Liver (tissue), 8 donors: ENCODE measurements at regions not wholly inside any gene's neighbourhood (a gene's known extent, or its start where the extent isn't known, plus 50 kb on each side); places are given as distances from the start of the nearest gene placed in this dataset.

Source experiments
- DNase-seq: peaks from one replicate; pipeline ENCODE4 v3.0.0-alpha.2; 2017; ENCODE audit warnings: low spot score
- H3K27ac ChIP-seq, 2 donors: one replicate each; pipeline ENCODE4 v1.7.0; 2013; ENCODE audit warnings: inconsistent platforms in 2 of 2, low read length in 2 of 2, control low read depth in 1 of 2, low read depth in 1 of 2, mild to moderate bottlenecking in 1 of 2
- H3K27me3 ChIP-seq, 4 donors: one replicate each; pipeline versions ENCODE4 v1.6.1 to v1.7.0; 2013; ENCODE audit warnings: low read length in 3 of 4, inconsistent platforms in 1 of 4, mild to moderate bottlenecking in 1 of 4, moderate library complexity in 1 of 4; ENCODE audit not compliant: control insufficient read depth in 4 of 4, insufficient read depth in 4 of 4
- H3K36me3 ChIP-seq, 4 donors: one replicate each; pipeline versions ENCODE4 v1.6.1 to v1.7.0; 2013; ENCODE audit warnings: low read length in 3 of 4, mild to moderate bottlenecking in 3 of 4, low read depth in 1 of 4, moderate library complexity in 1 of 4; ENCODE audit not compliant: control insufficient read depth in 4 of 4, insufficient read depth in 3 of 4
- H3K4me1 ChIP-seq, 4 donors: one replicate each; pipeline versions ENCODE4 v1.6.1 to v1.7.0; 2013; ENCODE audit warnings: low read length in 3 of 4, mild to moderate bottlenecking in 3 of 4, moderate library complexity in 1 of 4; ENCODE audit not compliant: control insufficient read depth in 4 of 4, insufficient read depth in 4 of 4
- H3K4me3 ChIP-seq, 3 donors: one replicate each; pipeline versions ENCODE4 v1.6.1 to v1.7.0; 2013; ENCODE audit warnings: low read length in 3 of 3, control low read depth in 1 of 3, low read depth in 1 of 3, mild to moderate bottlenecking in 1 of 3
- H3K9ac ChIP-seq, 2 donors: one replicate each; pipeline ENCODE4 v1.7.0; 2013; ENCODE audit warnings: low read length in 2 of 2, mild to moderate bottlenecking in 2 of 2, moderate library complexity in 2 of 2, control low read depth in 1 of 2, low read depth in 1 of 2
- H3K9me3 ChIP-seq, 4 donors: one replicate each; pipeline versions ENCODE4 v1.6.1 to v1.7.0; 2013; ENCODE audit warnings: low read length in 3 of 4; ENCODE audit not compliant: control insufficient read depth in 4 of 4
- FOXA1 ChIP-seq: IDR thresholded peaks from 2 replicates; pipeline ENCODE4 v1.6.1; 2016; ENCODE audit warnings: antibody characterized with exemption
- FOXA2 ChIP-seq: IDR thresholded peaks from 2 replicates; pipeline ENCODE4 v1.6.1; 2016; ENCODE audit warnings: antibody characterized with exemption
- GABPA ChIP-seq, 2 donors: IDR thresholded peaks in 1 of 2; conservative IDR thresholded peaks in 1 of 2; 2 replicates each; pipeline ENCODE4 v1.6.1; 2016; ENCODE audit warnings: antibody characterized with exemption in 2 of 2, mild to moderate bottlenecking in 1 of 2, moderate library complexity in 1 of 2
- HNF4A ChIP-seq, 2 donors: conservative IDR thresholded peaks; 2 replicates each; pipeline ENCODE4 v1.6.1; 2016; ENCODE audit warnings: antibody characterized with exemption in 2 of 2, mild to moderate bottlenecking in 2 of 2
- HNF4G ChIP-seq: IDR thresholded peaks from 2 replicates; pipeline ENCODE4 v1.6.1; 2016; ENCODE audit warnings: antibody characterized with exemption
- JUND ChIP-seq, 2 donors: IDR thresholded peaks; 2 replicates each; pipeline ENCODE4 v1.6.1; 2016; ENCODE audit warnings: antibody characterized with exemption in 2 of 2
- NR2F2 ChIP-seq: IDR thresholded peaks from 2 replicates; pipeline ENCODE4 v1.6.1; 2016; ENCODE audit warnings: antibody characterized with exemption
- RAD21 ChIP-seq, 2 donors: IDR thresholded peaks; 2 replicates each; pipeline ENCODE4 v1.6.1; 2016; ENCODE audit warnings: antibody characterized with exemption in 2 of 2, mild to moderate bottlenecking in 2 of 2
- RXRA ChIP-seq, 2 donors: IDR thresholded peaks; 2 replicates each; pipeline ENCODE4 v1.6.1; 2017 to 2018; ENCODE audit warnings: antibody characterized with exemption in 2 of 2, mild to moderate bottlenecking in 1 of 2
- SP1 ChIP-seq: IDR thresholded peaks from 2 replicates; pipeline ENCODE4 v1.6.1; 2018; ENCODE audit warnings: antibody characterized with exemption, mild to moderate bottlenecking
- TAF1 ChIP-seq: conservative IDR thresholded peaks from 2 replicates; pipeline ENCODE4 v1.6.1; 2016; ENCODE audit warnings: antibody characterized with exemption, mild to moderate bottlenecking
- YY1 ChIP-seq: IDR thresholded peaks from 2 replicates; pipeline ENCODE4 v1.6.1; 2016; ENCODE audit warnings: antibody characterized with exemption, mild to moderate bottlenecking
- WGBS: extraction: QIAGEN DNeasy Blood & Tissue Kit; methylation state at CpG from one replicate; pipeline ENCODE4 v1.1.7; 2013; 5-methylcytosine and 5-hydroxymethylcytosine counted together
- TF ChIP-seq, protein P1 (sequence below): IDR thresholded peaks from 2 replicates; pipeline ENCODE4 v1.6.1; 2016; ENCODE audit warnings: antibody characterized with exemption
- TF ChIP-seq, protein P2 (sequence below): IDR thresholded peaks from 2 replicates; pipeline ENCODE4 v1.6.1; 2016; ENCODE audit warnings: antibody characterized with exemption
- TF ChIP-seq, protein P3 (sequence below): fragments of 150-350 bp; IDR thresholded peaks from 2 replicates; pipeline ENCODE4 v1.5.1; 2017; ENCODE audit warnings: improper control_type of control experiment, low read depth, low read length; ENCODE audit not compliant: missing input control
- TF ChIP-seq, protein P4 (sequence below): IDR thresholded peaks from 2 replicates; pipeline ENCODE4 v1.6.1; 2016; ENCODE audit warnings: antibody characterized with exemption
- TF ChIP-seq, protein P5 (sequence below): IDR thresholded peaks from 2 replicates; pipeline ENCODE4 v1.6.1; 2016; ENCODE audit warnings: antibody characterized with exemption, mild to moderate bottlenecking
- donor health status: healthy.
- donor health status: healthy.
- donor health status: healthy.
- donor health status: healthy.
- donor health status: healthy.

DNA sequence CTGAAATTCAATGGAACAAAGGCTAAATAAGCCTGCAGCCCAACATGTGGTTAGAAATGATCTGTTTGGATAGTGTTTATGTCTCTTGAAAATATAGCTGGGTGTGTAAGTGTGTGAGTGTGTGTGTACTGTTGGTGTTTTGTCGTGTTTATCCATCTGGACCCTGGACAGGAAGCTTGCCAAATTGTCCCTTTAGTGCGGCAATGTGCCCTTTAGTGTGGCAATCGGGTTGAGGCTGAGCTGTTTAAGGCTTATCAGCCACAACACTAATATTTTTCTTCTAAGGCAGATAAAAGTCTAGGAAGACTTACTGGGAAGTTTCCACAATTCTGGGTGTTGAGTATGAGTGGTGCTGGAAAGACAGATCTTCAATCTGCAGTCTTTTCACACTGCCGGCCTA lies 180.2 kb downstream of the YTHDC2 start:
- Histone ChIP-seq H3K4me1 (no peaks in the 10 kb centered on the region), H3K4me3 (no peak overlapping the region), H3K9me3 (no peaks in the 10 kb centered on the region), H3K27me3 (peaks cover 0 to 6% (median 5%) of the 10 kb centered on the region in 4 donors), H3K36me3 (no peaks in the 10 kb centered on the region), H3K27ac (no peak overlapping the region), H3K9ac (no peak overlapping the region)
- no peak for TF ChIP-seq GABPA (IDR thresholded peaks at IDR 0.05 in 1 of 2, conservative IDR thresholded peaks at IDR 0.05 in 1 of 2)
- TF ChIP-seq NR2F2 = no peak
- WGBS = 18% methylated on average over 4 of the region's 4 CpGs
- DNase-seq = no peak

DNA sequence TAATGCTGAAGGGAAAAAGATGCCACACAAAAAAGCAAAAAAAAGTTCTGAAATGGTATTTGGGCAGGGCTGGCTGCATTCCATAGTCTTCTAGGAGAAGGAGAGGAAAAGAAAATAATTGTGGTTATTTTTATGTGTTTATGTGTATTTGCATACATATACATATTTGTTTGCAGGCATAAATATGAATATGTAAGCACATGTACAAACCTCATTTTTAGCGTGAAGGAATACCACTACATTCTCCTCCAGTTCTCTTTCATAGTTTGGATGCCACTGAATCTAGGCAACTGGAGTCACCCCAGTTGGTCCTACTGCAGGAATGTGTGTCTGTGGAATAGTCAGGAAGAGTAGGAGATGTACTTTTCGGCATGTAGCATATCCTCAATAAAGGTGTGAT lies 181.1 kb downstream of the YTHDC2 start:
- Histone ChIP-seq H3K4me1 (no peaks in the 10 kb centered on the region), H3K4me3 (no peak overlapping the region), H3K27ac (no peak overlapping the region), H3K27me3 (peaks cover 0 to 6% (median 5%) of the 10 kb centered on the region in 4 donors), H3K9ac (no peak overlapping the region), H3K36me3 (no peaks in the 10 kb centered on the region), H3K9me3 (no peaks in the 10 kb centered on the region)
- no peak for DNase-seq
- 93% methylated on average over 2 of the region's 2 CpGs for WGBS
- no peak for TF ChIP-seq TAF1
- TF ChIP-seq, protein P1, sequence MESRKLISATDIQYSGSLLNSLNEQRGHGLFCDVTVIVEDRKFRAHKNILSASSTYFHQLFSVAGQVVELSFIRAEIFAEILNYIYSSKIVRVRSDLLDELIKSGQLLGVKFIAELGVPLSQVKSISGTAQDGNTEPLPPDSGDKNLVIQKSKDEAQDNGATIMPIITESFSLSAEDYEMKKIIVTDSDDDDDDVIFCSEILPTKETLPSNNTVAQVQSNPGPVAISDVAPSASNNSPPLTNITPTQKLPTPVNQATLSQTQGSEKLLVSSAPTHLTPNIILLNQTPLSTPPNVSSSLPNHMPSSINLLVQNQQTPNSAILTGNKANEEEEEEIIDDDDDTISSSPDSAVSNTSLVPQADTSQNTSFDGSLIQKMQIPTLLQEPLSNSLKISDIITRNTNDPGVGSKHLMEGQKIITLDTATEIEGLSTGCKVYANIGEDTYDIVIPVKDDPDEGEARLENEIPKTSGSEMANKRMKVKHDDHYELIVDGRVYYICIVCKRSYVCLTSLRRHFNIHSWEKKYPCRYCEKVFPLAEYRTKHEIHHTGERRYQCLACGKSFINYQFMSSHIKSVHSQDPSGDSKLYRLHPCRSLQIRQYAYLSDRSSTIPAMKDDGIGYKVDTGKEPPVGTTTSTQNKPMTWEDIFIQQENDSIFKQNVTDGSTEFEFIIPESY = no peak
- TF ChIP-seq GABPA (IDR thresholded peaks at IDR 0.05 in 1 of 2, conservative IDR thresholded peaks at IDR 0.05 in 1 of 2) = no peak
- no peak for TF ChIP-seq FOXA1
- no peak for TF ChIP-seq RXRA (IDR thresholded peaks at IDR 0.05)
- no peak for TF ChIP-seq FOXA2
- TF ChIP-seq SP1 = no peak
- no peak for TF ChIP-seq HNF4G
- TF ChIP-seq RAD21 (IDR thresholded peaks at IDR 0.05) = no peak
- TF ChIP-seq, protein P2, sequence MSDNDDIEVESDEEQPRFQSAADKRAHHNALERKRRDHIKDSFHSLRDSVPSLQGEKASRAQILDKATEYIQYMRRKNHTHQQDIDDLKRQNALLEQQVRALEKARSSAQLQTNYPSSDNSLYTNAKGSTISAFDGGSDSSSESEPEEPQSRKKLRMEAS = no peak
- TF ChIP-seq, protein P3, sequence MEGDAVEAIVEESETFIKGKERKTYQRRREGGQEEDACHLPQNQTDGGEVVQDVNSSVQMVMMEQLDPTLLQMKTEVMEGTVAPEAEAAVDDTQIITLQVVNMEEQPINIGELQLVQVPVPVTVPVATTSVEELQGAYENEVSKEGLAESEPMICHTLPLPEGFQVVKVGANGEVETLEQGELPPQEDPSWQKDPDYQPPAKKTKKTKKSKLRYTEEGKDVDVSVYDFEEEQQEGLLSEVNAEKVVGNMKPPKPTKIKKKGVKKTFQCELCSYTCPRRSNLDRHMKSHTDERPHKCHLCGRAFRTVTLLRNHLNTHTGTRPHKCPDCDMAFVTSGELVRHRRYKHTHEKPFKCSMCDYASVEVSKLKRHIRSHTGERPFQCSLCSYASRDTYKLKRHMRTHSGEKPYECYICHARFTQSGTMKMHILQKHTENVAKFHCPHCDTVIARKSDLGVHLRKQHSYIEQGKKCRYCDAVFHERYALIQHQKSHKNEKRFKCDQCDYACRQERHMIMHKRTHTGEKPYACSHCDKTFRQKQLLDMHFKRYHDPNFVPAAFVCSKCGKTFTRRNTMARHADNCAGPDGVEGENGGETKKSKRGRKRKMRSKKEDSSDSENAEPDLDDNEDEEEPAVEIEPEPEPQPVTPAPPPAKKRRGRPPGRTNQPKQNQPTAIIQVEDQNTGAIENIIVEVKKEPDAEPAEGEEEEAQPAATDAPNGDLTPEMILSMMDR = no peak
- no peak for TF ChIP-seq JUND (IDR thresholded peaks at IDR 0.05)
- no peak for TF ChIP-seq YY1
- no peak for TF ChIP-seq NR2F2
- TF ChIP-seq, protein P4, sequence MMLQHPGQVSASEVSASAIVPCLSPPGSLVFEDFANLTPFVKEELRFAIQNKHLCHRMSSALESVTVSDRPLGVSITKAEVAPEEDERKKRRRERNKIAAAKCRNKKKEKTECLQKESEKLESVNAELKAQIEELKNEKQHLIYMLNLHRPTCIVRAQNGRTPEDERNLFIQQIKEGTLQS = no peak
- no peak for TF ChIP-seq HNF4A (conservative IDR thresholded peaks at IDR 0.05)

DNA sequence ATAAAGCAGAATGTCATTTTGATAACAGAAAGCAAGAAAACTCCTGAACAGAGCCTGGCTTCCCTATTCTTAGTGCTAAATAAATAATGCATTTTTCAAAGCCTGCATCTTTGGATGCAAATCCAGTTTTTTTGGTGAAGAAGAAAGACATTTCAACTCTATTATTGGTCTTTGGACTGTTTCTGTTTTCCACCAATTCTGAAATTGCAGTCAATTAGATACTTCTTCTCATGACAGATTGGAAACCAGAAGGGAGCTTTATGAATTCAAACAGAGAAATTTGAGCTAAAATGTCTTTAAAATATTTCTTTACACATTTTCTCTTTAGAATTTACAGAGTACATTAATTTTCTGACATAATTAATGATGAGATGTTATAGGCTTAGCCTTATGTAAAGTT lies 189.8 kb downstream of the YTHDC2 start:
- Histone ChIP-seq H3K27ac (no peak overlapping the region), H3K27me3 (peaks cover 0 to 8% (median 0%) of the 10 kb centered on the region in 4 donors), H3K9me3 (peaks cover 2 to 10% (median 5%) of the 10 kb centered on the region in 4 donors), H3K36me3 (no peaks in the 10 kb centered on the region), H3K4me1 (no peaks in the 10 kb centered on the region), H3K9ac (no peak overlapping the region), H3K4me3 (no peak overlapping the region)
- DNase-seq = no peak
- TF ChIP-seq GABPA (IDR thresholded peaks at IDR 0.05 in 1 of 2, conservative IDR thresholded peaks at IDR 0.05 in 1 of 2) = no peak
- TF ChIP-seq TAF1 = no peak
- TF ChIP-seq, protein P5, sequence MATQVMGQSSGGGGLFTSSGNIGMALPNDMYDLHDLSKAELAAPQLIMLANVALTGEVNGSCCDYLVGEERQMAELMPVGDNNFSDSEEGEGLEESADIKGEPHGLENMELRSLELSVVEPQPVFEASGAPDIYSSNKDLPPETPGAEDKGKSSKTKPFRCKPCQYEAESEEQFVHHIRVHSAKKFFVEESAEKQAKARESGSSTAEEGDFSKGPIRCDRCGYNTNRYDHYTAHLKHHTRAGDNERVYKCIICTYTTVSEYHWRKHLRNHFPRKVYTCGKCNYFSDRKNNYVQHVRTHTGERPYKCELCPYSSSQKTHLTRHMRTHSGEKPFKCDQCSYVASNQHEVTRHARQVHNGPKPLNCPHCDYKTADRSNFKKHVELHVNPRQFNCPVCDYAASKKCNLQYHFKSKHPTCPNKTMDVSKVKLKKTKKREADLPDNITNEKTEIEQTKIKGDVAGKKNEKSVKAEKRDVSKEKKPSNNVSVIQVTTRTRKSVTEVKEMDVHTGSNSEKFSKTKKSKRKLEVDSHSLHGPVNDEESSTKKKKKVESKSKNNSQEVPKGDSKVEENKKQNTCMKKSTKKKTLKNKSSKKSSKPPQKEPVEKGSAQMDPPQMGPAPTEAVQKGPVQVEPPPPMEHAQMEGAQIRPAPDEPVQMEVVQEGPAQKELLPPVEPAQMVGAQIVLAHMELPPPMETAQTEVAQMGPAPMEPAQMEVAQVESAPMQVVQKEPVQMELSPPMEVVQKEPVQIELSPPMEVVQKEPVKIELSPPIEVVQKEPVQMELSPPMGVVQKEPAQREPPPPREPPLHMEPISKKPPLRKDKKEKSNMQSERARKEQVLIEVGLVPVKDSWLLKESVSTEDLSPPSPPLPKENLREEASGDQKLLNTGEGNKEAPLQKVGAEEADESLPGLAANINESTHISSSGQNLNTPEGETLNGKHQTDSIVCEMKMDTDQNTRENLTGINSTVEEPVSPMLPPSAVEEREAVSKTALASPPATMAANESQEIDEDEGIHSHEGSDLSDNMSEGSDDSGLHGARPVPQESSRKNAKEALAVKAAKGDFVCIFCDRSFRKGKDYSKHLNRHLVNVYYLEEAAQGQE = no peak
- TF ChIP-seq, protein P1 = no peak
- TF ChIP-seq, protein P4 = no peak
- TF ChIP-seq, protein P2 = no peak
- no peak for TF ChIP-seq HNF4G
- no peak for TF ChIP-seq FOXA2
